GM12892 (cell line): ENCODE measurements at regions not wholly inside any gene's neighbourhood (a gene's known extent, or its start where the extent isn't known, plus 50 kb on each side); places are given as distances from the start of the nearest gene placed in this dataset.

ENCODE experiments used
- POLR2A ChIP-seq: IDR thresholded peaks from 2 replicates; pipeline ENCODE4 v1.6.1; 2011; ENCODE audit warnings: low read depth, low read length, control low read depth
- TAF1 ChIP-seq: IDR thresholded peaks from 2 replicates; pipeline ENCODE4 v1.6.1; 2011; ENCODE audit warnings: low read depth, mild to moderate bottlenecking, control low read depth, low read length, borderline replicate concordance

DNA sequence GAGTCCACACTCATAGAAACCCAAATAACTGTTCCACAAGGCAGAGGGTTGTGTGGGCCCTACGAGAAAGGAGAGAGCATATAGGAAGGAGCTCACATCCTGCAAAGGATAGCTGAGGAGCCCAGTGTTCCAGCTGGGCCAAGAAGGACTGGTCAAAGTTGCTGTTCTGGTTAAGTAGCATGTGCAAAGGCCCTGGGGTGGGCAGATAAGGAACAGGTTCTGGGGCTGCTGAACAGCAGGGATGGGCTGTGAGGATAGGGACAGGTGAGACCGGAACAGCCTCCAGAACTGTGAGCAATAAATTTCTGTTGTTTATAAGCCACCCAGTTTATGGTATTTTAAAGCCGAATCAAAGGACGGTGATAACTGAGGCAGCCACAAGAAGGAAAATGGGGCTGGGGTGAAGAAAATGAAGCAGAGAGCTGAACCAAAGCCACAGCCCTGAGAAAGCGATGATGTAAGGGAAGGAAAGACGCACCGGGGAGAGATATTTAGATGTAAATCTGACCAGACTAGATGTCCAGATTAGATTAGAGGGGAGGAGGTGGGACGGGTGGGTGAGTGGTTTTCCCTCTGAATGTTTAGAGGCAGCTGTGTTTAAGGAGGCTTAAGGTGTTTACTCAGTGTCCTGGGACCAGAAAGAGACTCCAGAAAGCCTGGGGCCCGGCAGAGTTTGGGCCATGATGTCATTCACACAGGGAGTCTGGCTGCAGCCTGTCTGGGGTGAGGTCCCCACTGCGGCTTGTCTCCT is 180.8 kb upstream of the BCOR start:
- no peak for TF ChIP-seq POLR2A
- TF ChIP-seq TAF1: no peak
